Small intestine (tissue), 7 donors: ENCODE measurements at regions not wholly inside any gene's neighbourhood (a gene's known extent, or its start where the extent isn't known, plus 50 kb on each side); places are given as distances from the start of the nearest gene placed in this dataset.

Experiments used
- DNase-seq, 2 donors: peaks; one replicate each; pipeline versions ENCODE4 v3.0.0 to v3.0.0-alpha.2; 2013
- FAIRE-seq: peaks from 2 replicates; lab custom pipeline; 2012; peaks lifted over from hg19 to GRCh38; lab: Jason Lieb, UNC
- H3K27ac ChIP-seq, 3 donors: one replicate each; pipeline ENCODE4 v1.5.1; 2013; ENCODE audit warnings: low read length in 2 of 3, mild to moderate bottlenecking in 2 of 3, control low read depth in 1 of 3, inconsistent platforms in 1 of 3, low read depth in 1 of 3, moderate library complexity in 1 of 3
- H3K27me3 ChIP-seq, 3 donors: one replicate each; pipeline ENCODE4 v1.6.1; 2013; ENCODE audit warnings: low read length in 3 of 3, inconsistent platforms in 1 of 3; ENCODE audit not compliant: control insufficient read depth in 3 of 3, insufficient read depth in 3 of 3
- H3K36me3 ChIP-seq, 3 donors: one replicate each; pipeline ENCODE4 v1.6.1; 2013; ENCODE audit warnings: low read length in 3 of 3, inconsistent platforms in 1 of 3, low read depth in 1 of 3, mild to moderate bottlenecking in 1 of 3, moderate library complexity in 1 of 3; ENCODE audit not compliant: control insufficient read depth in 3 of 3, insufficient read depth in 2 of 3
- H3K4me1 ChIP-seq, 3 donors: one replicate each; pipeline ENCODE4 v1.6.1; 2013; ENCODE audit warnings: low read length in 2 of 3, inconsistent platforms in 1 of 3, low read depth in 1 of 3, mild to moderate bottlenecking in 1 of 3, moderate library complexity in 1 of 3; ENCODE audit not compliant: control insufficient read depth in 3 of 3, insufficient read depth in 2 of 3
- H3K4me3 ChIP-seq, 3 donors: one replicate each; pipeline ENCODE4 v1.5.1; 2013; ENCODE audit warnings: low read length in 3 of 3, control low read depth in 1 of 3, inconsistent platforms in 1 of 3, low read depth in 1 of 3, mild to moderate bottlenecking in 1 of 3, moderate library complexity in 1 of 3
- H3K9me3 ChIP-seq, 2 donors: one replicate each; pipeline ENCODE4 v1.6.1; 2013; ENCODE audit warnings: low read depth in 1 of 2, low read length in 1 of 2; ENCODE audit not compliant: control insufficient read depth in 2 of 2, insufficient read depth in 1 of 2
- WGBS, 3 donors: extraction: QIAGEN DNeasy Blood & Tissue Kit; methylation state at CpG; one replicate each; pipeline ENCODE4 v1.1.7; 2013; 5-methylcytosine and 5-hydroxymethylcytosine counted together
- donor health status: healthy with polysubstance abuse.
- donor health status: control.
- donor health status: control.
- donor health status: Bipolar disorder and iron deficiency.
- donor health status: healthy.

DNA sequence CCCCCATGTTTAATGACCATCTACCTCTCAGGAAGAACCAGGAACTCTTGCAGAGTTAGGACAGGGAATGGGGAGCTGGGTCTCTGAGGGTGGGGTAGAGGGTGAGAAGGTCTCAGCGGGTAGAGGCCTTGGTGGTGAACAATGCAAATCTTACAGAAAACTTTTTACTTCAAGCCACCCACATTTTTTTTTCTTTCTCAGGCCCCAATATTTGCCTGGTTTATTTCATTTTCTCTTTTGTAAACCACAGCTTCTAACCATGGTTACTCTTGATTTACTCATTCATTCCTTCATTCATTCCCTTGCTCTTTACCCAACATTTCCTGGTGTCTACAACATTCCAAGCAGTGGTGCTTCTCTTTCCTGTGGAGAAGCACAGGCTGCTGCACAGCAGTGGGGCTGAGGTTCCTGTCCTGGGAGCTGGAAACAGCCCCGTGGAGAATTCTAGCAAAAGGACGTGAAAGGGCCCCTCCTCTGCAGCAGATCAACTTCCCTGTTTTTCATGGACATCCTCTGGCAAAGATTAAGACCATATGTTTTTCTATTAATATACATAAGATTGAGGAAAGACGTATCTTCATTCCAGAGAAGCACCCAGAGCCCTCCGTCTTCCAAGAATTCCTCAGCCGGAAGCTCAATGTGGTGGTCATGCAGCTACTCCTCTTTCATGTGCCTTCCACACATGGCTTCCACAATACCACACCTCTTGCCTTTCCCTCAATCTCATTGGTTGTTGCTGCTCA lies 224.4 kb upstream of the SESN3 start:
- Histone ChIP-seq H3K4me3 (no peak overlapping the region), H3K4me1 (no peaks in the 10 kb centered on the region), H3K36me3 (no peaks in the 10 kb centered on the region), H3K27ac (no peak overlapping the region), H3K27me3 (no peaks in the 10 kb centered on the region), H3K9me3 (no peaks in the 10 kb centered on the region)
- FAIRE-seq (no peak), DNase-seq (no peak)
- WGBS, 3 donors, result 82 to 89% (median 88%) methylated on average over 6 of the region's 6 CpGs

DNA sequence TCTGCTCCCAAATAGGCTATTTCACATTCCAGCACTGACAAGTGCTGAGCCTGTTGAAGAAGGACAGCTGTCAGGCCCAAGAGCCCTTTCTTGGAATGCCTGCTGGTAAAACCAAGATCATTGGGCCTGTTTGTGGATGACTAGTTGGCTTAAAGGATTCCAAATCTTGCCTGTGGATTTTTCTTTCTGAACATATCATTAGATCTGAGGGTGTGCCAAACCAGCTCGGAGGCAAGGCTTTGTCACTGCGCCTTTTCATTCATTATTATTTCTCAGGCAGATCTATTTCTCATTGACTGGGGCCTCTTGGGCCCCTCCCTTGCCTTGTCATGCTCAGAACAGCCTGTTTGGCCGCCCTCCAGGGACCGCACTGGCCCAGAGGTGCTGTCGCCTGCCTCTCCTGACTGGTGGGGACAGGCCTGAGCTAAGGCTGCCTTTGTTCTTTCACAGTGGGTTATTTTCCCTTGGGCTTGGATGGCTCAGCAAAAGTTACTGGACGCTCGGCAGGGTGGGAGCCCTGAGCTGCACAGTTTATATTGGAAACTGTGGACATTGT lies 222.7 kb upstream of the SESN3 start:
- no peak for FAIRE-seq
- WGBS, 3 donors, result 85 to 86% (median 86%) methylated on average over 7 of the region's 7 CpGs
- Histone ChIP-seq H3K4me3 (no peak overlapping the region), H3K4me1 (no peaks in the 10 kb centered on the region), H3K36me3 (no peaks in the 10 kb centered on the region), H3K9me3 (no peaks in the 10 kb centered on the region), H3K27ac (no peak overlapping the region), H3K27me3 (no peaks in the 10 kb centered on the region)
- DNase-seq, result no peak

DNA sequence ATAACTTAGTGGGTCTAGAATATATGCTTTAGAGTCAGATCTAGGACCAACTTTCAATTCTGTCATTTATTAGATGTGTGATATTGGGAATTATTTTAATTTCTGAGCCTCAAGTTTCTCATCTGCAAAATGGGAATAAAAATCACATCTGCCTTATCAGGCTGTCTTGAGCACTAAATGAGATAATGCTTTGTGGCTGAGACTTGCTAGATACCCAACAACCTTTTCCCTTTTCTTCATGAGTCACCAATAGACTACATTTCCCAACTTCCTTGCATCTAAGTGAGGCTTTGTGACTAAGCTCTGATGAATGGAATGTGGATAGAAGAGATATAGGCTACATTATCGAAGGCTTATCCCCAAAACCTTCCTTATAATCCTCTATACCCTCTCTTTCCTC lies 220.7 kb upstream of the SESN3 start:
- Histone ChIP-seq H3K36me3 (no peaks in the 10 kb centered on the region), H3K27ac (no peak overlapping the region), H3K9me3 (no peaks in the 10 kb centered on the region), H3K4me3 (no peak overlapping the region), H3K4me1 (no peaks in the 10 kb centered on the region), H3K27me3 (no peaks in the 10 kb centered on the region)
- DNase-seq, result no peak
- no peak for FAIRE-seq
- WGBS, 3 donors, result 76 to 89% (median 87%) methylated on average over 1 of the region's 1 CpG

DNA sequence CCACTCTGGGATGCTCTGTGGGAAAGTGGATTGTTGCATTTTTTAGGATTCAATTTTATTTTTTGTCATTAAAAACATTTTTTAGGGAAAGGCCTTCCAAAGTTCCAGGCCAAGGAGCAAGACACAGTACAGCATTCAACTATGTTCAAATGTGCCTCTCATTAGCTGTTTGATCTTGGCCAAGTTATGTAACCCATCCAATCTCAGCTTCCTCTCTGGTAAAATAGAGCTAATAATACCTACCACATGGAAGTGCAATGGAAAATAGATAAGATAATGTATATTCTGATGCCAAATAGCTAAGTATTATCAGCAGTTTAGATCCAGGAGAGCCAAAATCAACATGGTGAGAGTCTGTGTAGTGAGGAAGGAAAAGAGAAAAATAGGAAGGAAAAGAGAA lies 220.3 kb upstream of the SESN3 start:
- H3K27me3 ChIP-seq, result no peaks in the 10 kb centered on the region
- no peaks in the 10 kb centered on the region for H3K36me3 ChIP-seq
- no peaks in the 10 kb centered on the region for H3K9me3 ChIP-seq
- FAIRE-seq (no peak), DNase-seq (no peak)
- no peaks in the 10 kb centered on the region for H3K4me1 ChIP-seq
- no peak overlapping the region for H3K27ac ChIP-seq
- no peak overlapping the region for H3K4me3 ChIP-seq

DNA sequence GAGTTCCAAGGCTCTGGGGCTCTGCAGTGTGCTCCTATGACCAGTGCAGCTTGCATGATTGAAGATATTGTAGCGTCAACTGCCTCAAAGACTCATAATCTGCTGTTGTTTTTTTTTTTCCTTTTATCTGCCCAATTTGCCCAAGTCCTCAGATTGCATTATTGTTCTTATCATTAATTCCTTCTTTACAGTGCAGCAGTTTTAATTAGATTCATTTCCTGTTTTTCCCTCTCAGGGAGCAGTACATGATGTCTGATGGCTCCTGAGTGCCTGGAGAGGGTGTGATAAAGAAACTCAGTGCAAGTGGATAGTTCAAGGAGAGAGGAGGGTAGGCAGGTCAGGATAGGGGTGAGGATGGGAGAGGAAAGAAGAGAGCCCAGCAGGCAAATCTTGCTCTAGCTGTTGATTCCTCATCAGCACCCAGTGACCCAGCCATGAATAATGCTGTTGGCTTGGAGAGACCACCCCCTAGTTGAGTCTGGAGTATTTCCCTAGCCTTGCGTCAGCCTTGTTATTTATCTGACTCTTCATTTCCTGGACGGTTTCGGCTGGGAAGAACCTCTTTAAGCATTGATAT lies 219.6 kb upstream of the SESN3 start:
- H3K27me3 ChIP-seq, result no peaks in the 10 kb centered on the region
- H3K27ac ChIP-seq, result no peak overlapping the region
- 75 to 90% (median 81%) methylated on average over 4 of the region's 4 CpGs for whole genome bisulfite sequencing, 3 donors
- no peaks in the 10 kb centered on the region for H3K9me3 ChIP-seq
- no peaks in the 10 kb centered on the region for H3K36me3 ChIP-seq
- no peaks in the 10 kb centered on the region for H3K4me1 ChIP-seq
- H3K4me3 ChIP-seq, result no peak overlapping the region
- FAIRE-seq (no peak), DNase-seq (no peak)

DNA sequence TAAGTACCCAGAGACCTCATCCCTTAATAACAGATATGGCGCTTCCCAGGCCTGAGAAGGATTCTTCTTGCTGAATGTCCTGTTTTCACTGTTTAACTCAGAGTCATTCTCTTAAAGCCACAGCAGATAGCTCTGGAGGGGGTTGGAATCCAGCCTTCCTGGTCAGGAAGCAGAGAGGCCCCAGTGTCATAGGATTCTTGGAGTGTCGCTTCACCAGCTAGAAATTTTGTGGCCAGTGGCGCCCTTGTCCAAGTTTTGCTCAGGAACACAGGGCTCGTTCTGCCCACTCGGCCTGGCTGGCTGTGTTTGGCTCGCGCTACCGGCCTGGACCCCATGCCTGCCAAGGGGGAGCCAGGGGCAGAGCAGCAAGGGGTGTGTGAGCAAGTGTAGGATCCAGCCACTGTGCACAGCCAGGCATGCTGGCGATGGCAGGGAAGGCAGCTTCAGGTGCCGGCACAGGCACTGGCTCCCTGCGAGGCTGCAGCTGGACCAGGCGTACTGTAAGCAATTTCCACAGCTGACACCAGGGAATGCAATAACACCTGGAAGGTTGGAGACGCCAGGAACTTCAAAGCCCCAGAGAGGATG lies 214.8 kb upstream of the SESN3 start:
- H3K27ac ChIP-seq, result no peak overlapping the region
- no peaks in the 10 kb centered on the region for H3K27me3 ChIP-seq
- 92 to 95% (median 93%) methylated on average over 13 of the region's 13 CpGs for WGBS, 3 donors
- H3K9me3 ChIP-seq, result peaks cover 0 to 9% of the 10 kb centered on the region in 2 donors
- FAIRE-seq, result no peak
- DNase-seq, result no peak
- H3K4me1 ChIP-seq, result no peaks in the 10 kb centered on the region
- no peak overlapping the region for H3K4me3 ChIP-seq
- no peaks in the 10 kb centered on the region for H3K36me3 ChIP-seq

DNA sequence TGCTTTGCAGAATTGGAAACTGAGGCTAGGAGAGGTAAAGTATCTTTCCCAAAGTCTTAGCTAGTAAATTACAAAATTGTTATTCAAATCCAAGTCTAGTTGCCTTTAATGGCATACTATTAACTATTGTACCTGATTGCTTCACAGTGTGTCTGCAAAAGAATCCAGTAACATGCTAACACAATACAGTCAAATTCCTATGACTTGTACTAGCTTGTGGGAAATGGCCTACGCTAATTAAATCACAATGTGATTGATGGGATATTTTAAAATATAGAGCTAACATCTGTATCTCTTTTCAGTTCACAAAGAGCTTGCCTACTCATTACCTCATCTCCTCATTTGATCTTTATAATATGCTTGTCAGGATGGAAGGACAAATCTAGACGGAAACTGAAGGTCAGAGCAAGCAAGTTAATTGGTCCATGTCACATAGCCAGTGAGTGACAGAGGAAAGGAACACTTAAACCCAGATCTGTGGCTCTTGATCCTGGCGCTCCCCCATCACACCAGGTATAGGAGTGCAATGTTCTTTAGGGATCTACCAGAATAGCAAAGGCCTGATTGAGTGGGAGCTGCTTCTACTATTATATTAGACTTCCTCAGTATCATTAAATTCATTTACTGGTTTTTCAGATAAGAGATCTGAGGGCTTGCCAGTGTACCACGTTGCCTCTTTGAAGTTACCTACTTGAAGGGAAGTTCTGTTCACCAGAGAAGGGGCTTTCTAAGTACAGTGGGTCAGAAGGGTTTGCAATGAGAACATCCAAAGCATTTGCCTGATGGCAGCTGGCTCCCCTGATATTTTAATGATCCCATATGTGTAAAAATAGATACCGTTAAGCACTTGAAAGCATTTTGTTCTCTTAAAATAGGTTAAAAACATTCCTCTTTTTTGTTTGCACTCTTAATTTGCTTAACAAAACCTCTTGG lies 213.6 kb upstream of the SESN3 start:
- H3K4me1 ChIP-seq, result no peaks in the 10 kb centered on the region
- no peaks in the 10 kb centered on the region for H3K27me3 ChIP-seq
- no peak overlapping the region for H3K27ac ChIP-seq
- FAIRE-seq (no peak), DNase-seq (no peak)
- 58 to 71% (median 63%) methylated on average over 5 of the region's 5 CpGs for WGBS, 3 donors
- H3K9me3 ChIP-seq, result peaks cover 0 to 9% of the 10 kb centered on the region in 2 donors
- H3K4me3 ChIP-seq, result no peak overlapping the region
- no peaks in the 10 kb centered on the region for H3K36me3 ChIP-seq

DNA sequence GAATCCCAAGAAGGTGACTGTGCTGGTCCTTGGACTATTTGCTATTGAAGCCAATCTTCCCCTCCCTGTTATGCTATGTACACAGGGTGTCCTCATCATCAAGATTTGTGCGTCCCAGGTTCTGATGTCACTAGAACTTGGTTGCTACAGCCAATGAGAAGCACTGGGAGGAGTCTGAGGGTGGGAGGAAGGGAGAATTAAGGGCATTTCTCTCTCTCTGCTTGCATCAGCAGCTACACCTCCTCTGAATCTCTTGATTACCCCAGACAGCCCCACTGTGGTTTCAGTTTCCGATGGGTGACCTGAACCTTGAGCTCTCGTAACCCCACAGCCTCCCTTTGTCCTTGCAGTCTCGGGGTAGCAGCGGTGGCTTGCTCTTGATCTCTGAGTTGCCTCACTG lies 212.4 kb upstream of the SESN3 start:
- WGBS, 3 donors, result 23 to 54% (median 33%) methylated on average over 5 of the region's 5 CpGs
- Histone ChIP-seq H3K36me3 (no peaks in the 10 kb centered on the region), H3K27ac (no peak overlapping the region), H3K4me3 (no peak overlapping the region), H3K27me3 (no peaks in the 10 kb centered on the region), H3K4me1 (no peaks in the 10 kb centered on the region), H3K9me3 (peaks cover 0 to 9% of the 10 kb centered on the region in 2 donors)
- FAIRE-seq (no peak), DNase-seq (peak; percentile 21 to 80)
